SK-N-SH (cell line): ENCODE measurements at regions not wholly inside any gene's neighbourhood (a gene's known extent, or its start where the extent isn't known, plus 50 kb on each side); places are given as distances from the start of the nearest gene placed in this dataset.

Experiments
- CTCF ChIA-PET: fragments of 300-600, 350-600 bp; formaldehyde crosslinking; extraction: SDS; loops from one replicate; lab custom pipeline; 2021; lab: Yijun Ruan, JAX
- POLR2A ChIA-PET: fragments of 350-600 bp; sonication (Branson Sonifier 250); formaldehyde crosslinking; extraction: SDS; loops from one replicate; lab custom pipeline; 2020; ENCODE audit warnings: antibody characterized with exemption, inconsistent platforms; lab: Yijun Ruan, JAX
- DNase-seq: peaks from one replicate; pipeline ENCODE4 v3.0.0; 2012
- H2AFZ ChIP-seq: fragments of 200-600 bp; sonication (generic); 2 replicates; pipeline ENCODE4 v1.8.1; 2016; ENCODE audit warnings: antibody characterized with exemption, mild to moderate bottlenecking, low read depth
- H3F3A ChIP-seq: fragments of 200-600 bp; sonication (generic); replicated peaks from 2 replicates; pipeline ENCODE3; 2016; ENCODE audit warnings: antibody characterized with exemption, mild to moderate bottlenecking; ENCODE audit not compliant: insufficient read depth
- H3K27ac ChIP-seq, 2 experiments: fragments of 200-500 bp in 1 of 2; fragments of 200-600 bp in 1 of 2; sonication (Bioruptor generic) in 1 of 2; sonication (generic), shearing (Covaris generic) in 1 of 2; 2 replicates each; pipeline versions ENCODE4 v1.5.1 to v1.6.1; 2014 to 2016; ENCODE audit warnings: low read depth in 2 of 2, inconsistent platforms in 1 of 2, low read length in 1 of 2, mild to moderate bottlenecking in 1 of 2, mixed read lengths in 1 of 2
- H3K27me3 ChIP-seq: fragments of 200-600 bp; sonication (generic), shearing (Covaris generic); 2 replicates; pipeline ENCODE4 v1.6.1; 2016; ENCODE audit warnings: mixed run types; ENCODE audit not compliant: insufficient read depth
- H3K36me3 ChIP-seq, 2 experiments: fragments of 200-500 bp in 1 of 2; fragments of 200-600 bp in 1 of 2; sonication (Bioruptor generic) in 1 of 2; sonication (generic) in 1 of 2; replicated peaks in 1 of 2; 2 replicates each; pipeline versions ENCODE3 to v1.5.1; 2014 to 2016; ENCODE audit warnings: low read length in 1 of 2, mild to moderate bottlenecking in 1 of 2; ENCODE audit not compliant: insufficient read depth in 2 of 2, control insufficient read depth in 1 of 2
- H3K4me1 ChIP-seq, 2 experiments: fragments of 200-500 bp in 1 of 2; fragments of 200-600 bp in 1 of 2; sonication (Bioruptor generic) in 1 of 2; sonication (generic), shearing (Covaris generic) in 1 of 2; 2 replicates each; pipeline versions ENCODE4 v1.5.1 to v1.6.1; 2014 to 2016; ENCODE audit warnings: low read depth in 1 of 2, low read length in 1 of 2, mixed run types in 1 of 2; ENCODE audit not compliant: insufficient read depth in 2 of 2, control insufficient read depth in 1 of 2
- H3K4me2 ChIP-seq: fragments of 200-600 bp; sonication (generic), shearing (Covaris generic); 2 replicates; pipeline ENCODE4 v1.6.1; 2017; ENCODE audit warnings: mixed run types
- H3K4me3 ChIP-seq, 2 experiments: fragments of 200-500 bp in 1 of 2; fragments of 200-600 bp in 1 of 2; sonication (Bioruptor generic) in 1 of 2; sonication (generic), shearing (Covaris generic) in 1 of 2; 2 replicates each; pipeline versions ENCODE4 v1.5.1 to v1.8.1; 2014 to 2016; ENCODE audit warnings: low read depth in 2 of 2, inconsistent platforms in 1 of 2, low read length in 1 of 2, mild to moderate bottlenecking in 1 of 2, mixed read lengths in 1 of 2, moderate library complexity in 1 of 2
- H3K79me2 ChIP-seq: fragments of 200-600 bp; sonication (generic); 2 replicates; pipeline ENCODE4 v1.8.1; 2017; ENCODE audit warnings: mild to moderate bottlenecking; ENCODE audit not compliant: insufficient read depth
- H3K9ac ChIP-seq: fragments of 200-600 bp; sonication (generic); 2 replicates; pipeline ENCODE4 v1.6.1; 2017; ENCODE audit warnings: mixed run types
- H3K9me2 ChIP-seq: fragments of 200-600 bp; sonication (generic); 2 replicates; pipeline ENCODE4 v1.6.1; 2017; ENCODE audit warnings: mixed run types
- H3K9me3 ChIP-seq: fragments of 200-600 bp; sonication (generic); 2 replicates; pipeline ENCODE4 v1.6.1; 2017; ENCODE audit warnings: mixed run types, mild to moderate bottlenecking, moderate library complexity
- H4K20me1 ChIP-seq: fragments of 200-600 bp; sonication (generic); 2 replicates; pipeline ENCODE4 v1.6.1; 2017; ENCODE audit warnings: mild to moderate bottlenecking, mixed run types; ENCODE audit not compliant: insufficient read depth
- EZH2phosphoT487 ChIP-seq: fragments of 200-600 bp; sonication (generic); IDR thresholded peaks from 2 replicates; pipeline ENCODE4 v1.6.1; 2017; ENCODE audit warnings: low read depth, mixed run types, mild to moderate bottlenecking, antibody characterized with exemption, moderate library complexity, borderline replicate concordance
- FOSL2 ChIP-seq: IDR thresholded peaks from 2 replicates; pipeline ENCODE4 v1.4.0; 2012; ENCODE audit warnings: low read depth, mild to moderate bottlenecking, moderate library complexity, borderline replicate concordance
- GABPA ChIP-seq: IDR thresholded peaks from 2 replicates; pipeline ENCODE4 v1.4.0; 2012; ENCODE audit warnings: low read depth, mild to moderate bottlenecking
- GATA2 ChIP-seq: sonication (generic); formaldehyde crosslinking; IDR thresholded peaks from 2 replicates; pipeline ENCODE4 v1.5.0; 2020; ENCODE audit warnings: mild to moderate bottlenecking, missing genetic modification reagents
- MEF2A ChIP-seq: IDR thresholded peaks from 2 replicates; pipeline ENCODE4 v1.4.0; 2012; ENCODE audit warnings: low read depth, borderline replicate concordance
- MXI1 ChIP-seq: IDR thresholded peaks from 2 replicates; pipeline ENCODE4 v1.6.1; 2012; ENCODE audit warnings: mild to moderate bottlenecking, low read depth, low read length, improper control_type of control experiment
- NFIC ChIP-seq: IDR thresholded peaks from 2 replicates; pipeline ENCODE4 v1.4.0; 2012; ENCODE audit warnings: borderline replicate concordance
- NRF1 ChIP-seq: IDR thresholded peaks from 2 replicates; pipeline ENCODE4 v1.6.1; 2012; ENCODE audit warnings: low read depth, mild to moderate bottlenecking, low read length
- RAD21 ChIP-seq: IDR thresholded peaks from 2 replicates; pipeline ENCODE4 v1.6.1; 2012; ENCODE audit warnings: mild to moderate bottlenecking, low read length
- RCOR1 ChIP-seq: fragments of 150-350 bp; IDR thresholded peaks from 2 replicates; pipeline ENCODE4 v1.6.1; 2017; ENCODE audit warnings: antibody characterized with exemption, low read length
- REST ChIP-seq: IDR thresholded peaks from 2 replicates; pipeline ENCODE4 v1.6.1; 2012; ENCODE audit warnings: mild to moderate bottlenecking, low read depth, low read length, moderate library complexity
- RFX5 ChIP-seq: IDR thresholded peaks from 2 replicates; pipeline ENCODE4 v1.6.1; 2012; ENCODE audit warnings: mild to moderate bottlenecking, improper control_type of control experiment, low read length
- SMC3 ChIP-seq: IDR thresholded peaks from 2 replicates; pipeline ENCODE4 v1.6.1; 2012; ENCODE audit warnings: low read depth, low read length, improper control_type of control experiment
- TAF1 ChIP-seq: IDR thresholded peaks from 2 replicates; pipeline ENCODE4 v1.6.1; 2012; ENCODE audit warnings: low read depth, mild to moderate bottlenecking, low read length, moderate library complexity, borderline replicate concordance
- TCF12 ChIP-seq: IDR thresholded peaks from 2 replicates; pipeline ENCODE4 v1.4.0; 2012
- TEAD4 ChIP-seq: IDR thresholded peaks from 2 replicates; pipeline ENCODE4 v1.4.0; 2012; ENCODE audit warnings: mild to moderate bottlenecking, borderline replicate concordance; ENCODE audit not compliant: insufficient read depth
- USF2 ChIP-seq: fragments of 150-350 bp; IDR thresholded peaks from 2 replicates; pipeline ENCODE4 v1.6.1; 2017; ENCODE audit warnings: antibody characterized with exemption, low read length, low read depth, borderline replicate concordance
- ZBTB33 ChIP-seq: IDR thresholded peaks from 2 replicates; pipeline ENCODE4 v1.4.0; 2012; ENCODE audit warnings: low read depth, borderline replicate concordance
- WGBS: methylation state at CpG from one replicate; pipeline ENCODE4 v1.1.6; 2017; ENCODE audit warnings: low lambda C conversion rate; 5-methylcytosine and 5-hydroxymethylcytosine counted together
- TF ChIP-seq, protein P1 (sequence below): IDR thresholded peaks from 2 replicates; pipeline ENCODE4 v1.4.0; 2012; ENCODE audit warnings: low read depth

GRCh38 chr13:73657821-73658540, 476.2 kb downstream of the KLF12 start:
- no peak overlapping the region for H3K27ac ChIP-seq
- POLR2A ChIA-PET, result no interaction called here
- DNase-seq, result no peak
- no peaks in the 10 kb centered on the region for H3K79me2 ChIP-seq
- no peaks in the 10 kb centered on the region for H3K4me1 ChIP-seq
- H3F3A ChIP-seq, result no peaks in the 10 kb centered on the region
- no peaks in the 10 kb centered on the region for H3K9me2 ChIP-seq
- no peaks in the 10 kb centered on the region for H4K20me1 ChIP-seq
- no peaks in the 10 kb centered on the region for H3K27me3 ChIP-seq
- WGBS, result 52% methylated on average over 6 of the region's 6 CpGs
- H2AFZ ChIP-seq, result no peak overlapping the region
- no peak overlapping the region for H3K4me2 ChIP-seq
- TF ChIP-seq, protein P1, sequence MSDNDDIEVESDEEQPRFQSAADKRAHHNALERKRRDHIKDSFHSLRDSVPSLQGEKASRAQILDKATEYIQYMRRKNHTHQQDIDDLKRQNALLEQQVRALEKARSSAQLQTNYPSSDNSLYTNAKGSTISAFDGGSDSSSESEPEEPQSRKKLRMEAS, result no peak
- TF ChIP-seq TCF12 (no peak), MXI1 (no peak), GABPA (no peak), NFIC (no peak), MEF2A (no peak), TAF1 (no peak), FOSL2 (no peak), NRF1 (no peak), EZH2phosphoT487 (no peak), SMC3 (no peak), RAD21 (no peak), USF2 (no peak), GATA2 (no peak), ZBTB33 (no peak), RFX5 (no peak)
- H3K4me3 ChIP-seq, result no peak overlapping the region
- no peak overlapping the region for H3K9ac ChIP-seq
- CTCF ChIA-PET, result no interaction called here
- H3K36me3 ChIP-seq, result no peaks in the 10 kb centered on the region
- H3K9me3 ChIP-seq, result no peaks in the 10 kb centered on the region

DNA sequence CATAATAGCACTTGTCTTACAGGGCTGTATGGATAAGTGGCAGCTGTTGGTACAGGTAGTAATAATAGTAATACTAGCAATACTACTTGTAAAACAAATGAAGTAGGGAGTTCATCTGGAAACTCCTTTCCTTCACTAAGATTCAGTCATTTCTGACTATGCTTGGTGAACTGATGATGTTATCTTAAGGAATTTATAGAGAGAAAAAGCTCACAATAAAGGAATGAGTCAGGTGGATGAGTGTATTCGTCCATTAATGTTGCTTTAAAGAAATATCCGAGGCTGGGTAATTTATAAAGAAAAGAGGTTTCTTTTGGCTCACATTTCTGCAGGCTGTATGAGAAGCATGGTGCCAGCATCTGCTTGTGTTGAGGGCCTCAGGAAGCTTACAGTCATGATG, 477.3 kb downstream of the KLF12 start:
- no peak for DNase-seq
- ChIA-PET CTCF (no interaction called here), POLR2A (no interaction called here)
- H3K27me3 ChIP-seq, result no peaks in the 10 kb centered on the region
- H3F3A ChIP-seq, result no peaks in the 10 kb centered on the region
- WGBS, result 28% methylated on average over 2 of the region's 2 CpGs
- no peaks in the 10 kb centered on the region for H3K4me1 ChIP-seq
- no peaks in the 10 kb centered on the region for H3K36me3 ChIP-seq
- no peak overlapping the region for H3K27ac ChIP-seq
- H3K4me2 ChIP-seq, result no peak overlapping the region
- no peaks in the 10 kb centered on the region for H4K20me1 ChIP-seq
- H3K9ac ChIP-seq, result no peak overlapping the region
- H3K4me3 ChIP-seq, result no peak overlapping the region
- H3K9me2 ChIP-seq, result no peaks in the 10 kb centered on the region
- no peaks in the 10 kb centered on the region for H3K9me3 ChIP-seq
- no peak overlapping the region for H2AFZ ChIP-seq
- H3K79me2 ChIP-seq, result no peaks in the 10 kb centered on the region
- TF ChIP-seq TEAD4 (no peak), SMC3 (no peak), RCOR1 (no peak), RAD21 (no peak), ZBTB33 (no peak), REST (no peak)
